GM19324 (cell line): ENCODE measurements at regions not wholly inside any gene's neighbourhood (a gene's known extent, or its start where the extent isn't known, plus 50 kb on each side); places are given as distances from the start of the nearest gene placed in this dataset.

Experiments used
- ATAC-seq: cut with Tn5 transposase; IDR thresholded peaks from one replicate; pipeline ENCODE4 v1.9.1; 2021; ENCODE audit warnings: mild to moderate bottlenecking, moderate library complexity; ENCODE audit not compliant: unreplicated experiment, low FRiP score

DNA sequence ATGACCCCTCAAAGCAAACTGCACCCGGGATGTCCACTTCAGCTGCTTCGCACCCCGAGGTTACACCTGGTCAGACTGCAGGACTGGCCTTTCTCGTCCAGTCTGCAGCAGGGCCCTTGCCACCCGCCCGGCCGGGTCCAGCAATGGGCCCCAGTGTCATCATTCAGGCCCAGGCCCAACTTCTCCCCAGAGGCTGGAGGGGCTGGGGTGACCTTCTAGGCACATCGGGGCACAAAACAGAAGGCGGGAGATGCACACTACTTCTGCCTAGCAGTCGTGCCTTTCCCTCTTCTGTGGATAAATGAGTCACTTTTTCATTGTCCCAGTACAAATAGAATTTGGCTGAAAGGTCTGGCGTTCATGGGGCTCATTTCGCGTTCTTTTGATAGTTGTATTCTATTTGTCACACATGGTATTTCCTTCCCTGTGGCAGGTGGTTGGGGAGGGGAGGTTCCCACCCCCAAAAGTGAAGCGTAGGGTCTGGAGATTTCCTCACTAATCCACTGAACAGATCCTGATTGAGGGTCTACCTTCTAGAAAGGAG lies 56.9 kb upstream of the ID2 start:
- ATAC-seq: no peak

DNA sequence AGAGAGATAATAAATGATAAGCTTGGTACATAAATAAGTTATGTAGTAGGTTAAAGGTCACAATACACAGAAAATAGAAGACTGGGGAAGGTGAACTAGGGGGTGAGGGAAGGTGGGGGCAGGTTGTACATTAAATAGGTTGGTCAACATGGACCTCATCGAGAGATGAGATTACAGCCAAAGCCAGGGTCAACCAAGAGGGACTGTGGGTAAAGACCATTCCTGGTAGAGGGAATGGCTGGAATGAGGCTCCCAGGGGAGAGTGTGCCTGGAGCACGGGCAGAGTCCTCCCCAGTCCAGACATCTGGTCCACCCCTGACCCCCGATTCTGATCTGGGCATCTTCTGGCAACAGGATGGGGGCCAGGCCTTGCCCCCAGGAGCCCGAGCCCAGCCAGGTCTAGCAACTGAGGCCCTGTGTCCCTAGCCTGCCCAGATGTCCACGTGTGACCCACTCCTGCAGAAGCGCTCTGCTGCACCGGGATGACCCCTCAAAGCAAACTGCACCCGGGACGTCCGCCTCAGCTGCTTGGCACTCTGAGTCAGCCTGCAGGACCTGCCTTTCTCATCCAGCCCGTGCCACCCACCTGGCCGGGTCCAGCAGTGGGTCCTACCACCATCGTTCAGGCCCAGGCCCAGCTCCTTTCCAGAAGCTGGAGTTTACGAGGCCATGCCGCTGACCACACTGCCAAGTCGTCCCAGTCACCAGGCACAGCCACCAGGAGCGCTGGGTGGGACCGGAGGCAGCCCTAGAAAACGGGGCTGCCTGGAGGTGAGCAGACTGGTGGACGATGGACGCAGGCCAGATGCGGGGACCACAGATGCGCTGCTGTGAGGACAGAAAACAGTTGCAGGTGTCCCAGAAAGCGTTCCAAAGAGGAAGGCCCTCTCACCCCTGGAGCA lies 56.2 kb upstream of the ID2 start:
- no peak for ATAC-seq

DNA sequence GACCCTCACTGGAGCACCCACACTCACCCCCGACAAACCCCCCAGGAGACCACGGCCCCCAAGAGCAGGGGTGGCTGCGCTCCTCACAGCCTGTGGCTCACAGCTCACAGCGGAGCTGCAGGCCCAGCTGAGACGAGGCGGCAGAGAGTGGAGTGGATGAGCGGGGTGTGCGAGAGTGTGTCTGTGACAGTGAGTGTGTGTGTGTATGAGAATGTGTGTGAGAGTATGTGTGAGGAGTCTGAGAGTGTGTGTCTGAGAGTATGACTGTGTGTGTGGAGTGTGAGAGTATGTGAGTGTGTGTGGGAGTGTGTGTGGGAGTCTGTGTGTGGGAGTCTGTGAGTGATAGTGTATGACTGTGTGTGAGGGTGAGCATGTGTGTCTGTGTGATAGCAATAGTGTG lies 55.3 kb upstream of the ID2 start:
- ATAC-seq: no peak

GRCh38 chr2:8627019-8627691 lies 54.7 kb upstream of the ID2 start:
- ATAC-seq: no peak

- ATAC-seq: no peak
These were observed 54.2 kb upstream of the ID2 start for GRCh38 chr2:8627692-8628085.

DNA sequence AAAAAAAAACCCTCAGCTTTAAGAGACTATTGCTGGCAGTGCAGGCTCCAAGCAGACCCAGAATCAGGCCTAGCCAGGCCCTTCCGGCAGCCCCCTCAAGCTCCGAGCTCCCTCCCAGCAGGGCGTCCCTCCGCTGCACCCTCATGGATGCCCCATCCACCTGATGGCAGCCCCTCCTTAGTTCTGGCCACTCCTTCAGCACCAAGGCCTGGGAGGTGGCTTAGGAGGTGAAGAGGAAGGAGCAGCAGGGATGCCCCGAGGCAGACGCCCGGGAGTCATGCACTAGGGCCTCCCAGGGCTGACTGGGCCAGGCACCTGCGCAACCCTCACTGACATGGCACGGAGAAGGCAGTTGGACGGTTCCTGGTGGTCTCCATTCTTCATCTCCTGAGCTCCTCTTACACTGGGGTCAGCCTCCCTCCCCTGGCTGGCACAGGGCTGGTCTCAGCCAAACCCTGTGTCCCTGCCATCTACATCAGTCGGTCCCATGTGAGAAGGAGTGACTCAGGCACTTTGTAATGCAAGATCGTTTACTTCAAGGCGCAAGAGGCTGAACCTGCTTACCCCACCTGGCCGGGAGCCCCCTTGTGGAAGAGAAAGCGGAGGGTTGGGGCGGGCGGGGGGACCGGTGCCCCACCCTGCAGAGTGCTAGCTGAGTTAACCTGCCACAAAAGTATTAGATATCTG lies 53.5 kb upstream of the ID2 start:
- peak; percentile 3 for ATAC-seq

DNA sequence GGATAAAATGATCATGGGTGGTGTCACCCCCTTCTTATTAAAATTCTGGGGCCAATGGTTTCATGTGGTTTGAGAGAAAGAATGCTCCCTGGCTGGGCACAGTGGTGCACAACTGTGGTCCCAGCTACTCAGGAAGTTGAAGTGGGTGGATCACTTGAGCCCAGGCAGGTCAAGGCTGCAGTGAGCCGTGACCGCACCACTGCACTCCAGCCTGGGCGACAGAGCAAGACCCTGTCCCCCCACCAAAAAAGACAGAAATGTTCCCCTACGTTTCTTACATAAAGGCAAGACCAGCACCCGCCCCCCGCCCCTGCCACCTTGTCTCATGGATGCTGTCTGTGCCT lies 53.0 kb upstream of the ID2 start:
- peak; percentile 65 for ATAC-seq

DNA sequence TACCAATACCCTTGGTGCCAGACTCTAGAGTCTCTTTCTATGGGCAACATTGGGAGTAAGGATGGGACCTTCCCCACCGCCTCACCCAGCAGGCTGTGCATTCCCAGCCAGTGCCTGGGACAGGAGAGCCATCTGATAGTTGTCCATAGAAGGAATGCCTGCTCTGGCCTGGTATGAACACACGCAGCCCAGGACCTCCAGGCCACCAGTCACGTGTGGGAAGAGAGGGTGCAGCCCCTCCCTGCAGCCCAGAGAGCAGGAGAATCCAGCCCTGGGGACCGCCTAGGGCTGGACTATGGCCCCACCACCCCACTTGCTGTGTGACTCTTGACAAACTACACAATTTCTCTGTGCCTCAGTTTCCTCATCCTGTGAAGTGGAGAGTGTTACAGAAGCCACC lies 52.5 kb upstream of the ID2 start:
- no peak for ATAC-seq

- no peak for ATAC-seq
These were observed 51.0 kb upstream of the ID2 start for GRCh38 chr2:8630676-8631464.

DNA sequence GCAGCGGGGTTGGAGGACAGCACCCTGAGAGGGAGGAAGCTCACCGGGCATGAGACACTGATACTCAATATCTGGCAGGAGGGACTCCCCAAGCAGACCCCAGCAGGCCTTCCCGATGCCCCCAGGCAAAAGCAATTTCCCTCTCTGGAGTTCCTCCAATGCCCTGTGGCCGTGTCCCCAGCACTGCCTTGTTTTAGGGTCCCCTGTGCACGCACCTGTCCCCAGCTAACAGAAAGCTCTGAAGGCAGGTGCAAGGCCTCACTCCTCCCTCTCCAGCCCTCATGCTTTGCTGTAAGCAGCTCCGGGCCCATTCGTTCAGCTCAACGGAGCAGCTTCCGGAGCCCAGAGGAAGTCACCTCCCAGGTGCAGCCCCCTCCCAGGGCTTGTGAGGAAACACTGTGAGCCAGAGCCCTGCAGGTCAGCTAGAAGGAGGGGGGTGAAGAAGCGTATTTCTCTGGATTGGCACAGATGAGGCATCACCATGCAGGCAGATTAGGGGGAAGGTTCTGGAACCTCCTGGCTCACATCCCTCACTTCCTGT lies 50.3 kb upstream of the ID2 start:
- ATAC-seq: no peak
